ENCODE measurements at regions not wholly inside any gene's neighbourhood (a gene's known extent, or its start where the extent isn't known, plus 50 kb on each side); places are given as distances from the start of the nearest gene placed in this dataset.

DNA sequence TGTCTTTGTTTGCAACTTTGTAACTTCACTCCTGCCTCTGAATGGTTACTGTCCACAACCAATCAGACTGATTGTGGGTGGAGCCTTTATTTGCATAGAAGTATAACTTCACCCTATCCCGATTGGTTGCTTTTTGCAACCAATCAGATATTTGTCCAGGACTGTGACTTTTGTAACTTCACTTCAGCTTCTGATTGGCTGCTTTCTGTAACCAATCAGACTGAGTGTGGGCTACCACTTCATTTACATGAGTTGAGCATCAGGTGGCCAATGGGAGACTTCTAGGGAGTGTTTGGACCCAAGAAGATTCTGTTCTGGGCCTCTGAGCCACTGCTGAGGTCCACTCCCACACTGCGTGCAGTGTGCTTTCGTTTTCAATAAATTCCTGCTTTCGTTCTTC lies 1810.7 kb upstream of the CDH6 start (continued):
- TF ChIP-seq, protein P1, sequence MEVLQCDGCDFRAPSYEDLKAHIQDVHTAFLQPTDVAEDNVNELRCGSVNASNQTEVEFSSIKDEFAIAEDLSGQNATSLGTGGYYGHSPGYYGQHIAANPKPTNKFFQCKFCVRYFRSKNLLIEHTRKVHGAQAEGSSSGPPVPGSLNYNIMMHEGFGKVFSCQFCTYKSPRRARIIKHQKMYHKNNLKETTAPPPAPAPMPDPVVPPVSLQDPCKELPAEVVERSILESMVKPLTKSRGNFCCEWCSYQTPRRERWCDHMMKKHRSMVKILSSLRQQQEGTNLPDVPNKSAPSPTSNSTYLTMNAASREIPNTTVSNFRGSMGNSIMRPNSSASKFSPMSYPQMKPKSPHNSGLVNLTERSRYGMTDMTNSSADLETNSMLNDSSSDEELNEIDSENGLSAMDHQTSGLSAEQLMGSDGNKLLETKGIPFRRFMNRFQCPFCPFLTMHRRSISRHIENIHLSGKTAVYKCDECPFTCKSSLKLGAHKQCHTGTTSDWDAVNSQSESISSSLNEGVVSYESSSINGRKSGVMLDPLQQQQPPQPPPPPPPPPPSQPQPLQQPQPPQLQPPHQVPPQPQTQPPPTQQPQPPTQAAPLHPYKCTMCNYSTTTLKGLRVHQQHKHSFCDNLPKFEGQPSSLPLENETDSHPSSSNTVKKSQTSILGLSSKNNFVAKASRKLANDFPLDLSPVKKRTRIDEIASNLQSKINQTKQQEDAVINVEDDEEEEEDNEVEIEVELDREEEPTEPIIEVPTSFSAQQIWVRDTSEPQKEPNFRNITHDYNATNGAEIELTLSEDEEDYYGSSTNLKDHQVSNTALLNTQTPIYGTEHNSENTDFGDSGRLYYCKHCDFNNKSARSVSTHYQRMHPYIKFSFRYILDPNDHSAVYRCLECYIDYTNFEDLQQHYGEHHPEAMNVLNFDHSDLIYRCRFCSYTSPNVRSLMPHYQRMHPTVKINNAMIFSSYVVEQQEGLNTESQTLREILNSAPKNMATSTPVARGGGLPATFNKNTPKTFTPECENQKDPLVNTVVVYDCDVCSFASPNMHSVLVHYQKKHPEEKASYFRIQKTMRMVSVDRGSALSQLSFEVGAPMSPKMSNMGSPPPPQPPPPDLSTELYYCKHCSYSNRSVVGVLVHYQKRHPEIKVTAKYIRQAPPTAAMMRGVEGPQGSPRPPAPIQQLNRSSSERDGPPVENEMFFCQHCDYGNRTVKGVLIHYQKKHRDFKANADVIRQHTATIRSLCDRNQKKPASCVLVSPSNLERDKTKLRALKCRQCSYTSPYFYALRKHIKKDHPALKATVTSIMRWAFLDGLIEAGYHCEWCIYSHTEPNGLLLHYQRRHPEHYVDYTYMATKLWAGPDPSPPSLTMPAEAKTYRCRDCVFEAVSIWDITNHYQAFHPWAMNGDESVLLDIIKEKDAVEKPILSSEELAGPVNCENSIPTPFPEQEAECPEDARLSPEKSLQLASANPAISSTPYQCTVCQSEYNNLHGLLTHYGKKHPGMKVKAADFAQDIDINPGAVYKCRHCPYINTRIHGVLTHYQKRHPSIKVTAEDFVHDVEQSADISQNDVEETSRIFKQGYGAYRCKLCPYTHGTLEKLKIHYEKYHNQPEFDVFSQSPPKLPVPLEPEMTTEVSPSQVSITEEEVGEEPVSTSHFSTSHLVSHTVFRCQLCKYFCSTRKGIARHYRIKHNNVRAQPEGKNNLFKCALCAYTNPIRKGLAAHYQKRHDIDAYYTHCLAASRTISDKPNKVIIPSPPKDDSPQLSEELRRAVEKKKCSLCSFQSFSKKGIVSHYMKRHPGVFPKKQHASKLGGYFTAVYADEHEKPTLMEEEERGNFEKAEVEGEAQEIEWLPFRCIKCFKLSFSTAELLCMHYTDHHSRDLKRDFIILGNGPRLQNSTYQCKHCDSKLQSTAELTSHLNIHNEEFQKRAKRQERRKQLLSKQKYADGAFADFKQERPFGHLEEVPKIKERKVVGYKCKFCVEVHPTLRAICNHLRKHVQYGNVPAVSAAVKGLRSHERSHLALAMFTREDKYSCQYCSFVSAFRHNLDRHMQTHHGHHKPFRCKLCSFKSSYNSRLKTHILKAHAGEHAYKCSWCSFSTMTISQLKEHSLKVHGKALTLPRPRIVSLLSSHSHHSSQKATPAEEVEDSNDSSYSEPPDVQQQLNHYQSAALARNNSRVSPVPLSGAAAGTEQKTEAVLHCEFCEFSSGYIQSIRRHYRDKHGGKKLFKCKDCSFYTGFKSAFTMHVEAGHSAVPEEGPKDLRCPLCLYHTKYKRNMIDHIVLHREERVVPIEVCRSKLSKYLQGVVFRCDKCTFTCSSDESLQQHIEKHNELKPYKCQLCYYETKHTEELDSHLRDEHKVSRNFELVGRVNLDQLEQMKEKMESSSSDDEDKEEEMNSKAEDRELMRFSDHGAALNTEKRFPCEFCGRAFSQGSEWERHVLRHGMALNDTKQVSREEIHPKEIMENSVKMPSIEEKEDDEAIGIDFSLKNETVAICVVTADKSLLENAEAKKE (CRISPR knock-in tag; IDR thresholded peaks at IDR 0.05), result no peak

GRCh38 chr5:29380029-29380428 lies 1813.5 kb upstream of the CDH6 start:
- no peaks in the 10 kb centered on the region for H3K4me1 ChIP-seq (ENCODE audit: insufficient read depth)
- Mint-ChIP-seq H3K27me3 (ENCODE audit: insufficient read depth, low read depth, poor library complexity) (no peaks in the 10 kb centered on the region), H3K36me3 (ENCODE audit: low read depth) (no peaks in the 10 kb centered on the region; the same call in 2 of the 3 replicates), H3K4me3 (no peak overlapping the region), H3K9me3 (no peaks in the 10 kb centered on the region), H3K4me1 (no peaks in the 10 kb centered on the region), H3K27ac (no peak overlapping the region)
- no peaks in the 10 kb centered on the region for H3K27me3 ChIP-seq (ENCODE audit: insufficient read depth)
- H4K20me1 ChIP-seq (replicated peaks; ENCODE audit: insufficient read depth), result no peaks in the 10 kb centered on the region
- H2AFZ ChIP-seq, result no peak overlapping the region
- no peak for ATAC-seq
- no peak overlapping the region for H3K27ac ChIP-seq (ENCODE audit: low read depth)
- H3K4me2 ChIP-seq, result no peak overlapping the region
- DNase-seq (ENCODE audit: low spot score), result no peak
- no peak overlapping the region for H3K4me3 ChIP-seq
- no peaks in the 10 kb centered on the region for H3K9me2 ChIP-seq (ENCODE audit: insufficient read depth)
- no peaks in the 10 kb centered on the region for H3F3A ChIP-seq (replicated peaks; ENCODE audit: low read depth)
- no peaks in the 10 kb centered on the region for H3K79me2 ChIP-seq (replicated peaks; ENCODE audit: insufficient read depth)
- no peaks in the 10 kb centered on the region for H3K36me3 ChIP-seq (ENCODE audit: insufficient read depth)
- TF ChIP-seq JUNB (IDR thresholded peaks at IDR 0.05; ENCODE audit: unreplicated experiment) (no peak), EZH2 (IDR thresholded peaks at IDR 0.05; ENCODE audit: low read depth, unreplicated experiment) (no peak), ZNF331 (CRISPR knock-in tag; IDR thresholded peaks at IDR 0.05; ENCODE audit: low read depth) (no peak), NANOG (IDR thresholded peaks at IDR 0.05; ENCODE audit: borderline replicate concordance) (no peak), CTCF (conservative IDR thresholded peaks at IDR 0.05; ENCODE audit: low read depth in 2 of 2) (no peak)
- TF ChIP-seq, protein P1 (CRISPR knock-in tag; IDR thresholded peaks at IDR 0.05), result no peak
- TF ChIP-seq, protein P2, sequence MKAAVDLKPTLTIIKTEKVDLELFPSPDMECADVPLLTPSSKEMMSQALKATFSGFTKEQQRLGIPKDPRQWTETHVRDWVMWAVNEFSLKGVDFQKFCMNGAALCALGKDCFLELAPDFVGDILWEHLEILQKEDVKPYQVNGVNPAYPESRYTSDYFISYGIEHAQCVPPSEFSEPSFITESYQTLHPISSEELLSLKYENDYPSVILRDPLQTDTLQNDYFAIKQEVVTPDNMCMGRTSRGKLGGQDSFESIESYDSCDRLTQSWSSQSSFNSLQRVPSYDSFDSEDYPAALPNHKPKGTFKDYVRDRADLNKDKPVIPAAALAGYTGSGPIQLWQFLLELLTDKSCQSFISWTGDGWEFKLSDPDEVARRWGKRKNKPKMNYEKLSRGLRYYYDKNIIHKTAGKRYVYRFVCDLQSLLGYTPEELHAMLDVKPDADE (IDR thresholded peaks at IDR 0.05), result no peak

Measured in GM23338 (cell line).